ENCODE measurements at regions not wholly inside any gene's neighbourhood (a gene's known extent, or its start where the extent isn't known, plus 50 kb on each side); places are given as distances from the start of the nearest gene placed in this dataset.

GRCh38 chr5:124245276-124245675 lies 501.2 kb downstream of the ZNF608 start:
- Histone ChIP-seq H3K9me3 (ENCODE audit: control extremely low read depth in 1 of 3, control insufficient read depth in 2 of 3, insufficient read depth in 1 of 3, low read length in 2 of 3) (peaks cover 6 to 36% (median 14%) of the 10 kb centered on the region in 3 donors), H3K9ac (ENCODE audit: low read length) (no peak overlapping the region), H3K4me2 (replicated peaks; ENCODE audit: low read depth, low read length, poor library complexity, severe bottlenecking) (no peak overlapping the region), H3K4me1 (ENCODE audit: control insufficient read depth in 2 of 2, insufficient read depth in 2 of 2, low read length in 2 of 2) (no peaks in the 10 kb centered on the region), H3K4me3 (ENCODE audit: control extremely low read depth in 1 of 5, extremely low read depth in 1 of 5, insufficient read depth in 1 of 5, low read depth in 2 of 5, low read length in 4 of 5) (no peak overlapping the region), H4K20me1 (ENCODE audit: control insufficient read depth, insufficient read depth, low read length, poor library complexity, severe bottlenecking) (no peaks in the 10 kb centered on the region), H3K79me2 (ENCODE audit: control insufficient read depth, insufficient read depth, low read length) (no peaks in the 10 kb centered on the region), H3K36me3 (replicated peaks in 1 of 2; ENCODE audit: control extremely low read depth in 1 of 2, control insufficient read depth in 1 of 2, extremely low read depth in 1 of 2, insufficient read depth in 2 of 2, low read length in 1 of 2) (no peaks in the 10 kb centered on the region), H2AFZ (ENCODE audit: insufficient read depth, low read depth, low read length, poor library complexity, severe bottlenecking) (no peak overlapping the region), H3K27me3 (replicated peaks in 1 of 4; ENCODE audit: control extremely low read depth in 1 of 4, control insufficient read depth in 3 of 4, insufficient read depth in 4 of 4, low read length in 3 of 4) (no peaks in the 10 kb centered on the region), H3K27ac (ENCODE audit: low read length in 2 of 2) (no peak overlapping the region)
- no peak for ATAC-seq (ENCODE audit: low read depth)
- no peaks in the 10 kb centered on the region for H3K27me3 Mint-ChIP-seq
- H3K4me1 Mint-ChIP-seq = no peaks in the 10 kb centered on the region
- ChIA-PET POLR2A (no interaction called here), CTCF (no interaction called here)
- no peak overlapping the region for H3K27ac Mint-ChIP-seq
- peaks cover 28% of the 10 kb centered on the region for H3K9me3 Mint-ChIP-seq (ENCODE audit: insufficient read depth)
- H3K4me3 Mint-ChIP-seq = no peak overlapping the region
- TF ChIP-seq CTCF (IDR thresholded peaks at IDR 0.05) (no peak), EZH2 (IDR thresholded peaks at IDR 0.05; ENCODE audit: borderline replicate concordance, insufficient read depth, low read depth, low read length, poor library complexity, severe bottlenecking) (no peak)
- intact Hi-C loops (cut with micrococcal nuclease) = no loop called here
- no peak for DNase-seq

GRCh38 chr5:124240732-124241131 lies 505.7 kb downstream of the ZNF608 start:
- peaks cover 16% of the 10 kb centered on the region for H3K9me3 Mint-ChIP-seq (ENCODE audit: insufficient read depth)

More at GRCh38 chr5:124240732-124241131, 505.7 kb downstream of the ZNF608 start:
- H3K4me1 Mint-ChIP-seq = no peaks in the 10 kb centered on the region
- ChIA-PET CTCF (no interaction called here), POLR2A (no interaction called here)
- H3K4me3 Mint-ChIP-seq = no peak overlapping the region
- H3K4me3 ChIP-seq (ENCODE audit: control extremely low read depth in 1 of 5, extremely low read depth in 1 of 5, insufficient read depth in 1 of 5, low read depth in 2 of 5, low read length in 4 of 5) = no peak overlapping the region
- peaks cover 4 to 23% (median 6%) of the 10 kb centered on the region in 3 donors for H3K9me3 ChIP-seq (ENCODE audit: control extremely low read depth in 1 of 3, control insufficient read depth in 2 of 3, insufficient read depth in 1 of 3, low read length in 2 of 3)
- H3K27ac ChIP-seq (ENCODE audit: low read length in 2 of 2) = no peak overlapping the region
- no peak overlapping the region for H2AFZ ChIP-seq (ENCODE audit: insufficient read depth, low read depth, low read length, poor library complexity, severe bottlenecking)
- DNase-seq = no peak
- no peak for ATAC-seq (ENCODE audit: low read depth)
- intact Hi-C loops (cut with micrococcal nuclease) = no loop called here
- no peaks in the 10 kb centered on the region for H3K4me1 ChIP-seq (ENCODE audit: control insufficient read depth in 2 of 2, insufficient read depth in 2 of 2, low read length in 2 of 2)
- H4K20me1 ChIP-seq (ENCODE audit: control insufficient read depth, insufficient read depth, low read length, poor library complexity, severe bottlenecking) = no peaks in the 10 kb centered on the region
- no peaks in the 10 kb centered on the region for H3K36me3 ChIP-seq (replicated peaks in 1 of 2; ENCODE audit: control extremely low read depth in 1 of 2, control insufficient read depth in 1 of 2, extremely low read depth in 1 of 2, insufficient read depth in 2 of 2, low read length in 1 of 2)
- no peak overlapping the region for H3K4me2 ChIP-seq (replicated peaks; ENCODE audit: low read depth, low read length, poor library complexity, severe bottlenecking)
- no peak overlapping the region for H3K9ac ChIP-seq (ENCODE audit: low read length)
- WGBS (ENCODE audit: insufficient coverage) = no CpG with 5 or more reads among the region's 1 CpG
- no peaks in the 10 kb centered on the region for H3K27me3 Mint-ChIP-seq
- H3K27ac Mint-ChIP-seq = no peak overlapping the region
- no peak for TF ChIP-seq CTCF (IDR thresholded peaks at IDR 0.05)
- TF ChIP-seq EZH2 (IDR thresholded peaks at IDR 0.05; ENCODE audit: borderline replicate concordance, insufficient read depth, low read depth, low read length, poor library complexity, severe bottlenecking) = no peak
- H3K27me3 ChIP-seq (replicated peaks in 1 of 4; ENCODE audit: control extremely low read depth in 1 of 4, control insufficient read depth in 3 of 4, insufficient read depth in 4 of 4, low read length in 3 of 4) = no peaks in the 10 kb centered on the region
- H3K79me2 ChIP-seq (ENCODE audit: control insufficient read depth, insufficient read depth, low read length) = no peaks in the 10 kb centered on the region
